ENCODE measurements at regions not wholly inside any gene's neighbourhood (a gene's known extent, or its start where the extent isn't known, plus 50 kb on each side); places are given as distances from the start of the nearest gene placed in this dataset.
"Not testable (repeated sequence)": the region's sequence is repeated elsewhere in the genome, so short reads cannot be mapped to it uniquely, and the experiment has no call there.

DNA sequence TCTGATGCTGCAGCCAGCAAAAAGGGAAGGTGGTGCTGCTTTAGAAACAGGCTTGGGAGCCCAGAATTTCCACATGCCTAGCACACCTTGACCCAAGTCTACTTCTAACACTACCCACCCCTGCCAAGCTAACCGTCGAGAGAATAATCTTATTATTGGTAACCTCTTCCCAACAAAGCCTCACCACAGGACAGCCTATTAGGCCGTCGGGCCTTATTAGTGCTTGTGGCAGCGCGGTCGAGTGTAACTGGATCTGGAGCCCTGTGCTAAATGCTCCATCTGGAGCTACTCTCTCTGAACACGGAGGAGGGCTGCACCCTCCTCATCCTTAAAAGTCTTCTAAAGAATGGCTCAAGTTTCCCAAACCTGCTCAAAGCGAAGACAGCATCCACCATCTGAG lies 165.5 kb upstream of the NFIA start:
- DNase-seq = no peak

GRCh38 chr1:60916199-60916598 lies 166.2 kb upstream of the NFIA start:
- DNase-seq = no peak

- DNase-seq = no peak
Measured at GRCh38 chr1:60915441-60915840, 166.9 kb upstream of the NFIA start.

- no peak for DNase-seq
Measured at GRCh38 chr1:60914982-60915381, 167.4 kb upstream of the NFIA start.

DNA sequence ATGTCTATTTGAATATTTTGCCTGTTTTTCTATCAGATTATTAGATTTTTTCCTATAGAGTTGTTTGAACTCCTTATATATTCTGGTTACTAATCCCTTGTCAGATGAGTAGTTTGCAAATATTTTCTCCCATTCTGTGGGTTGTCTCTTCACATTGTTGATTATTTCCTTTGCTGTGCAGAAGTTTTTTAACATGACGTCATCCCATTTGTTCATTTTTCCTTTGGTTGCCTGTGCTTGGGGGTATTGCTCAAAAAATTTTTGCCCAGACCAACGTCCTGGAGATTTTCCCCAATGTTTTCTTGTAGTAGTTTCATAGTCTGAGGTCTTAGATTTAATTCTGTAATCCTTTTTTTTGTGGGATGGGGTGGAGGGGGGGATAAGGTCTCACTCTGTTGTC lies 168.7 kb upstream of the NFIA start:
- DNase-seq = not testable (repeated sequence)

DNA sequence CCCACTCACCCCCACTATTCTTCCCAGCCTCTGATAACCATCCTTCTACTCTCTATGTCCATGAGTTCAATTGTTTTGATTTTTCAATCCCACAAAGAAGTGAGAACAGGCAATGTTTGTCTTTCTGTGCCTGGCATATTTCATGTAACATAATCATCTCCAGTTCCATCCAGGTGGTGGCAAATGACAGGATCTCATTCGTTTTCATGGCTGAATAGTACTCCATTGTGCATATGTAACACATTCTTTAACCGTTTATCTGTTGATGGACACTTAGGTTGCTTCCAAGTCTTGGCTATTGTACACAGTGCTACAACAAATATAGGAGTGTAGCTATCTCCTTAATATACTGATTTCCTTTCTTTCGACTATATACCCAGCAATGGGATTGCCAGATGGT lies 169.3 kb upstream of the NFIA start:
- no peak for DNase-seq

DNA sequence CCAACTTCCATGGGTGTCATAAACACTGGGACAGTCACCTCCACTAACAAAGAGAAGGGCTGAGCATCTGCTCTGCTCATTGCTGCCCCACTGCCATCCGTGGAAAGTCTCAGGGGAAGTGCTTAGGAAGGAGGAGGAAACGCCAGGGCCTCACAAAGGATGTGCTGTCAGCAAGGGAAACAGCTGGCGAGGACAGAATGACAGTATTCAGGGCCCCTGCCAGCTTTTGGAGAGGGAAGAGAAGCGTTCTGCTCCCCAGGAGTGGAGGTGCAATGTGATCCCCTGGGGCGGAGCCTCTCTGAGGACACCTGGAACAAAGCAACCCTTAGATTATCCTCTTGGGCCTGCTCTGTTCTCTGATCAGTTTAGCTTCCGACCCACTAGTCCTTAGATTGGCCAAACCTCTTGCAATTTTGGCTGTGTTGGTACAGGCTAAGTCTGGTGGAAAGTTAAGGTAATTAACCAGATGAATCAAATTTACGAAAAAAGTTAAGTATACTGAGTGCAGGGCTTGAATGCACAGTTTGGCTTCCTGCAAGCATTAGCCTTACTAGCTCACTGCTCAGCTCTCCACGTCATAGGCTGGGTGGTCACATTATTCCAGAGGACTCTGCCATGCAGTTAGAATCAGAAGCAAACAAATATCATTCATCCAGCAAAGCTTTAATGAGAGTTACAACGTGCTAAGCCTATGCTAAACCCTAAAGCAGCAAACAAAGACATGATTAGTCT lies 170.2 kb upstream of the NFIA start:
- DNase-seq = peak in 9 of 51 donors; percentile 1 to 28 (median 15)

GRCh38 chr1:60908159-60908558 lies 174.2 kb upstream of the NFIA start:
- DNase-seq = no peak

GRCh38 chr1:60906526-60906925 lies 175.8 kb upstream of the NFIA start:
- no peak for DNase-seq

DNA sequence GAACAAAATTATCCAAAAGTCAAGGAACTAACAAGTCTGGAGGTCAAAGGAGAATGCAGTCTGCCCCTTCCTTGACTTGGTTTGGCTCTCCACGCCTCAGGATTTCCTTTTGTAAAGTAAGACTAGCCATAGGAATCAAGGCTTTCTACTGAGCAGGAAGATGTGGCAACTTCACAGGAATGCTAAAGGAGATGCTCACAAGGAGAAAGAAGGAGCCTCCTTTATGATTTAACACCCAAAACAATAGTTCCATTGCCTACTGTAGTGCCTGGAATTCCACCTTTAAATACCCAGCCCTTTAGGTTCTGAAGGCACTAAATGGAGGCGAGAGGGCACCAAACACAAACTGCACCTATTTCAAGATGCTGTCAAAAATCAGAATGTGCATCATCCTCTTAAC lies 176.3 kb upstream of the NFIA start:
- DNase-seq = no peak

- peak in 31 of 51 donors; percentile 5 to 72 (median 43) for DNase-seq
Measured at GRCh38 chr1:60904099-60904851, 178.1 kb upstream of the NFIA start.

DNA sequence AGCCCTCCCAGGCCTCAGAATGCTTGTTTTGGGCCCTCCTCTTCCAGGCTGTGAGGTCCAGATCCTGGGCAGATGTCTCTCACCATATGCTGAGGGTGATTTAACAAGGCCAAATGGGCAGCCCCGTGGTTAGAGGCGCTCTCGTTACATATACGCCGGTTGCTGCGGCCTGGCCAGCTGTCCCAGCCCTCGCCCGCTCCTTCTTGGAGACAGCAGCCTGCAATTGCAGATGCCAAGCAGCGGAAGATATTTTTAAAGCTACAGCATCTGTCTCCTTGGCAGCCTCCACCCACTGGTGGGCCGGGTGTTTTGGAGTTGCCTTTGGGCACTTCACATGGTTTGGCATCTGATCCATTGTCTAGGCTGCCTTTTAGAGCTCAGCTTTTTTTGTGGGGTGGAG lies 178.8 kb upstream of the NFIA start:
- DNase-seq = peak in 27 of 51 donors; percentile 8 to 68 (median 36)

DNA sequence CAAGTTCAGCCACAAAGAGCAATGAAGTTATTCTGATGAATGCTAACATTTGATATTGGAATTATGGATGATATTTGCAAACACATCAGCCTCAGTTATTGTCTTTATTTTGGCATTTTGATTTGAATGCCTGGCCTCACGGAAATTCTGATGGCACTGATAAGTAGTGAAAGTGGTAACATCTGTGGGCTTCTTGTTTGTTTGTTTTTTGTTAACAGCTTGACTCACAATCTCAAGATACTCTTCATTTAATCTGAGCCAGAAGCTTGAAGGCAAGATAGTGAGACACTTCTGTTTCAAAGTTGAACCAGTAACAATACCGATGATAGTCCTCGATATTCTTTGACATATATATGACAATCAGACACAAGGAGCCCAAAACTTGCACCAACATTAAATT lies 182.9 kb upstream of the NFIA start:
- DNase-seq = no peak

GRCh38 chr1:60898987-60899386 lies 183.4 kb upstream of the NFIA start:
- no peak for DNase-seq

GRCh38 chr1:60898413-60898812 lies 183.9 kb upstream of the NFIA start:
- DNase-seq = no peak

- DNase-seq = no peak
Measured at GRCh38 chr1:60896701-60897363, 185.5 kb upstream of the NFIA start.

GRCh38 chr1:60895701-60896100 lies 186.7 kb upstream of the NFIA start:
- no peak for DNase-seq

DNA sequence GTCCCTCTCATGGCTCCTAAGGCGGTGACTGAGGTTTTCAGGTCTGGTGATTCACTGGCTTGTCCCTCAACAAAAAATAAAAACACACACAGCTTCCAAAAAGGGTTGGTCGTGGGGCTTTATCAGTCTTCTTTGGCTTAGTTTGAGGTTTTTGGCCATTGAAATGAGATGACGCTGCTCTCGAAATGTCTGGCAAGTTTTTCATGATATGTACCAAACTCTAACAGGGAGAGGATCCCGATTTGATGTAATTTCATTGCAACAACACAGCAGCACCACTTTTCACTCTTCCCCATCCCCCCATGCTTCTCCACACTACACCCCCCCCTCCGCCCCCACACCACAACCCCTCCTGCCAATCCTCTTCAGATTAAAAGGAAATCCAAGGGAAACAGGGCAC lies 187.1 kb upstream of the NFIA start:
- no peak for DNase-seq

GRCh38 chr1:60894741-60895140 lies 187.6 kb upstream of the NFIA start:
- DNase-seq = no peak

GRCh38 chr1:60894130-60894529 lies 188.2 kb upstream of the NFIA start:
- peak in 1 of 51 donors; percentile 31 for DNase-seq

GRCh38 chr1:60893136-60893930 lies 189.0 kb upstream of the NFIA start:
- DNase-seq = no peak

DNA sequence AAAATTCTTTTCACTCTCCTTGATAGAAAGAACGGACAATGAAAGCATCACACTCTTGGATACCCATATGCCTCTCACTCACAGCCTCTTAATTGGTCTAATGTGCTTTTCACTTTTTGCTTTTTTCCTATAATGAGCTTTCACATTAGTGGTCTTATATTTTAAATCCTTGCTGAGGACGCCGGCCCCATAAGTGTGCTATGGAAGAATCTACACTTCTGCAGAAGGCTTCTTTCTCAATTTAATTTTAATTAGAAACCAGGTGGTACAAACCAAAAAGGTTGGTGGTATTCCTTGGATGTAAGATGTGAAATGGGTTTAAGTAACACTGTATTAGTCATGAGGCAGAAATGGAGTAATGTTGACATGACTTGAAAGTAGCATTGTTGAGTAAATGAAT lies 190.6 kb upstream of the NFIA start:
- no peak for DNase-seq
